ENCODE measurements at regions not wholly inside any gene's neighbourhood (a gene's known extent, or its start where the extent isn't known, plus 50 kb on each side); places are given as distances from the start of the nearest gene placed in this dataset. TPM values are rescaled to one million over a fixed set of nuclear protein-coding genes. Genes with fewer than 3 reads are reported as not detected.

Small RNA genes lying in the stretch of these regions (microRNA-seq; reads per million reads assigned to microRNA genes)
- not detected for gene MIR3664

Data from sciatic nerve (tissue), 1 donor.